Left hindlimb (tissue), 1 donor: ENCODE measurements at regions not wholly inside any gene's neighbourhood (a gene's known extent, or its start where the extent isn't known, plus 50 kb on each side); places are given as distances from the start of the nearest gene placed in this dataset.
"Not testable (repeated sequence)": the region's sequence is repeated elsewhere in the genome, so short reads cannot be mapped to it uniquely, and the experiment has no call there.

ENCODE experiments used
- DNase-seq: peaks from one replicate; pipeline ENCODE4 v3.0.0-alpha.2; 2018

GRCh38 chr3:18234717-18235335 lies 190.3 kb downstream of the SATB1 start:
- no peak for DNase-seq

- no peak for DNase-seq
Measured at GRCh38 chr3:18233987-18234716, 191.0 kb downstream of the SATB1 start.

GRCh38 chr3:18232317-18232716 lies 192.8 kb downstream of the SATB1 start:
- no peak for DNase-seq

- DNase-seq: no peak
Measured at GRCh38 chr3:18228060-18228459, 197.1 kb downstream of the SATB1 start.

- no peak for DNase-seq
Measured at GRCh38 chr3:18225709-18226108, 199.4 kb downstream of the SATB1 start.

- no peak for DNase-seq
Measured at GRCh38 chr3:18224426-18224825, 200.7 kb downstream of the SATB1 start.

- no peak for DNase-seq
Measured at GRCh38 chr3:18223974-18224373, 201.2 kb downstream of the SATB1 start.

GRCh38 chr3:18223571-18223970 lies 201.6 kb downstream of the SATB1 start:
- DNase-seq: no peak

- no peak for DNase-seq
Measured at GRCh38 chr3:18222686-18223085, 202.5 kb downstream of the SATB1 start.

GRCh38 chr3:18217507-18218174 lies 207.5 kb downstream of the SATB1 start:
- no peak for DNase-seq

- DNase-seq: no peak
Measured at GRCh38 chr3:18216996-18217395, 208.1 kb downstream of the SATB1 start.

GRCh38 chr3:18215639-18216038 lies 209.5 kb downstream of the SATB1 start:
- no peak for DNase-seq

- DNase-seq: no peak
Measured at GRCh38 chr3:18211116-18211515, 214.0 kb downstream of the SATB1 start.

GRCh38 chr3:18208856-18209255 lies 216.3 kb downstream of the SATB1 start:
- DNase-seq: no peak

GRCh38 chr3:18208091-18208490 lies 217.0 kb downstream of the SATB1 start:
- no peak for DNase-seq

GRCh38 chr3:18207226-18207625 lies 217.9 kb downstream of the SATB1 start:
- DNase-seq: no peak

- not testable (repeated sequence) for DNase-seq
Measured at GRCh38 chr3:18205701-18206100, 219.4 kb downstream of the SATB1 start.

- no peak for DNase-seq
Measured at GRCh38 chr3:18201315-18201714, 223.8 kb downstream of the SATB1 start.

- no peak for DNase-seq
Measured at GRCh38 chr3:18199757-18200156, 225.4 kb downstream of the SATB1 start.

- no peak for DNase-seq
Measured at GRCh38 chr3:18195836-18196235, 229.3 kb downstream of the SATB1 start.

GRCh38 chr3:18194431-18194830 lies 230.7 kb downstream of the SATB1 start:
- no peak for DNase-seq

- no peak for DNase-seq
Measured at GRCh38 chr3:18190646-18191045, 234.5 kb downstream of the SATB1 start.

GRCh38 chr3:18189282-18190050 lies 235.7 kb downstream of the SATB1 start:
- DNase-seq: no peak
